Transverse colon (tissue), 4 donors: ENCODE measurements at regions not wholly inside any gene's neighbourhood (a gene's known extent, or its start where the extent isn't known, plus 50 kb on each side); places are given as distances from the start of the nearest gene placed in this dataset.

ENCODE experiments used
- DNase-seq: peaks from one replicate; pipeline ENCODE4 v3.0.0-alpha.2; 2019
- H3K27ac ChIP-seq, 4 donors: fragments of 200-600 bp; sonication (generic); 2 replicates each; pipeline ENCODE4 v1.5.1; 2016 to 2018; ENCODE audit warnings: inconsistent platforms in 4 of 4
- H3K27me3 ChIP-seq: fragments of 200-600 bp; sonication (generic); 2 replicates; pipeline ENCODE4 v1.5.1; 2017; ENCODE audit warnings: inconsistent platforms
- H3K36me3 ChIP-seq, 4 donors: fragments of 200-600 bp; sonication (generic); 2 replicates each; pipeline ENCODE4 v1.5.1; 2017 to 2019; ENCODE audit warnings: inconsistent platforms in 4 of 4
- H3K4me1 ChIP-seq, 4 donors: fragments of 200-600 bp; sonication (generic); 2 replicates each; pipeline ENCODE4 v1.5.1; 2017 to 2020; ENCODE audit warnings: inconsistent platforms in 4 of 4
- H3K4me3 ChIP-seq, 4 donors: fragments of 200-600 bp; sonication (generic); 1 replicate in 1 of 4; 2 replicates in 3 of 4; pipeline versions ENCODE4 v1.5.1 to v1.6.1; 2017 to 2019; ENCODE audit warnings: inconsistent platforms in 4 of 4
- H3K9me3 ChIP-seq, 2 donors: fragments of 200-600 bp; sonication (generic); 2 replicates each; pipeline ENCODE4 v1.5.1; 2017 to 2019; ENCODE audit warnings: inconsistent platforms in 2 of 2
- EP300 ChIP-seq: sonication (generic); formaldehyde crosslinking; IDR thresholded peaks from one replicate; pipeline ENCODE4 v1.6.1; 2017; ENCODE audit warnings: antibody characterized with exemption, low read depth
- POLR2A ChIP-seq: fragments of 450-650 bp; IDR thresholded peaks from one replicate; pipeline ENCODE4 v1.6.1; 2016; ENCODE audit warnings: antibody characterized with exemption, mild to moderate bottlenecking, moderate library complexity
- POLR2AphosphoS5 ChIP-seq, 3 donors: sonication (generic); formaldehyde crosslinking; IDR thresholded peaks; one replicate each; pipeline ENCODE4 v1.6.1; 2016; ENCODE audit warnings: antibody characterized with exemption in 3 of 3
- WGBS, 2 donors: methylation state at CpG; one replicate each; pipeline ENCODE4 v1.1.5; 2018; ENCODE audit warnings: low coverage in 1 of 2; 5-methylcytosine and 5-hydroxymethylcytosine counted together
- in situ Hi-C, 4 donors: fragments of 200-750 bp; cut with MboI; loops; one replicate each; pipeline versions ENCODE4 v1.15.0 to v1.15.1; 2017; ENCODE audit warnings: low sequenced_read_pairs in 3 of 4, low pct_ligation_motif_present in 1 of 4, low pct_unique_long_range_greater_than_20kb in 1 of 4
- intact Hi-C: fragments of 100-400 bp; cut with DNase I; formaldehyde crosslinking; loops from one replicate; pipeline ENCODE4 v1.15.1; 2023; ENCODE audit warnings: low total_unique reads
- TF ChIP-seq, protein P1 (sequence below), 5 experiments: fragments of 200-600 bp in 3 of 5; fragments of 450-650 bp in 2 of 5; sonication (generic) in 3 of 5; IDR thresholded peaks; 1 replicate in 2 of 5; 2 replicates in 3 of 5; pipeline ENCODE4 v1.5.1; 2016 to 2017; ENCODE audit warnings: antibody characterized with exemption in 5 of 5, inconsistent platforms in 3 of 5, mild to moderate bottlenecking in 2 of 5, moderate library complexity in 1 of 5

DNA sequence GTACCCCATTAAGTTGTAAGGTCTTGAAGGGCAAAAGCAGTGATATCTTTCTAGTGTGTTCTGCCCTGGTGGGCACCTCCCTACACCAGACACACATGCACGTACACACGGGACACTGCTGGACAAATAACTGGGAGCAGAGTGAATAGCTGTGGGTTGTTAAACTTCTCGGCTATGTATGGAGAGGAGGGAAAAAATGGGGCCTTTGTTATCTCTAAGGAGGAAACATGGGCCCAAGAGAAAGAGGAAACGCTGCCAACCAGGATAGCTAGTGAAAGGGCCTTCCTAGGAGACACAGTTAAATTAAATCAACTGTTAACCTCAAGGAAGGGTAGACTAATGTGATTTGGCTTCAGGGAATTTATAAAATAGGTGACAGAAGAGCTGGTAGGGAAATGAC lies 169.7 kb downstream of the MYLK4 start:
- TF ChIP-seq POLR2A = no peak
- TF ChIP-seq POLR2AphosphoS5 (IDR thresholded peaks at IDR 0.05) = no peak
- TF ChIP-seq, protein P1, sequence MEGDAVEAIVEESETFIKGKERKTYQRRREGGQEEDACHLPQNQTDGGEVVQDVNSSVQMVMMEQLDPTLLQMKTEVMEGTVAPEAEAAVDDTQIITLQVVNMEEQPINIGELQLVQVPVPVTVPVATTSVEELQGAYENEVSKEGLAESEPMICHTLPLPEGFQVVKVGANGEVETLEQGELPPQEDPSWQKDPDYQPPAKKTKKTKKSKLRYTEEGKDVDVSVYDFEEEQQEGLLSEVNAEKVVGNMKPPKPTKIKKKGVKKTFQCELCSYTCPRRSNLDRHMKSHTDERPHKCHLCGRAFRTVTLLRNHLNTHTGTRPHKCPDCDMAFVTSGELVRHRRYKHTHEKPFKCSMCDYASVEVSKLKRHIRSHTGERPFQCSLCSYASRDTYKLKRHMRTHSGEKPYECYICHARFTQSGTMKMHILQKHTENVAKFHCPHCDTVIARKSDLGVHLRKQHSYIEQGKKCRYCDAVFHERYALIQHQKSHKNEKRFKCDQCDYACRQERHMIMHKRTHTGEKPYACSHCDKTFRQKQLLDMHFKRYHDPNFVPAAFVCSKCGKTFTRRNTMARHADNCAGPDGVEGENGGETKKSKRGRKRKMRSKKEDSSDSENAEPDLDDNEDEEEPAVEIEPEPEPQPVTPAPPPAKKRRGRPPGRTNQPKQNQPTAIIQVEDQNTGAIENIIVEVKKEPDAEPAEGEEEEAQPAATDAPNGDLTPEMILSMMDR (IDR thresholded peaks at IDR 0.05) = no peak
- TF ChIP-seq EP300 = no peak
- Histone ChIP-seq H3K36me3 (no peaks in the 10 kb centered on the region), H3K4me1 (no peaks in the 10 kb centered on the region), H3K4me3 (no peak overlapping the region), H3K27ac (no peak overlapping the region), H3K27me3 (no peaks in the 10 kb centered on the region), H3K9me3 (peaks cover 0 to 8% of the 10 kb centered on the region in 2 donors)
- intact Hi-C loops = no loop called here
- 40 to 53% methylated on average over 2 to 4 of the region's 4 CpGs for WGBS, 2 donors
- DNase-seq = no peak
- in situ Hi-C loops = no loop called here

DNA sequence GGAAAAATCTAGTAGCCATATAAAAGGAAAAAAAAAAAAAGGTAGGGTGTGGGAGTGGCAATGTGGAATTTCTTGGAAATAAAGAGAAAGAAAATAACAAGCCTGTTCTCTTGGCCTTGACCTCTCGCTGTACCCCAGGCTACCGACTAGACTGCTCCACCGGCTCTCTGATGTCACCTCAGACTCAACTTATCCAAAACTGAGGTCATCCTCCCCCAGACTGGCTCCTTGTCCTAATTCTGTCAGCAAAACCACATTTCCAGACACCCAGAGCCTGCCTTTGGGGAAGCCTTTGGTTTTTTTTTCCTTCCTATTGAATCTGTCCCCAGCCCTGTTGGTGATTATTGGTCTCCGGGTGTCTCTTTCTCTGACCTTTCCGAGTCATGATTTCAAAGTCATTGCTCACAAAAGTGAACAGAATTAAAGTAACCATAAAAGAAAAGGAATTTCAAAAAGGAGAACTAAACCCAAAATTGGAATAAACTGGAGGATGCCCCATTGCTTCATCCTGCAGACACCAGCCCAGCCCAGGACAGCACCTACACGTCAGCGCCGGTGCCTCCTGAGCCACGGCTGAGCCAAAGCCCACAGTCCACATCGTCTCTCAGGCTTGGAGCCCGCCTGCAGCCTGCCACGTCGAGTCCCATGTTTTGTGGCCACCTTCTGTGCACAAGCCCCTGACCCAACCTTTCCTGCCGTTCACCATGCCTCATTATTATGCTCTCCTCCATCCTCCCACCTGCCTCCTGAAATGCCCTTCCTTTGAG lies 170.7 kb downstream of the MYLK4 start:
- no peak for DNase-seq
- in situ Hi-C loops (no loop called here), intact Hi-C loops (no loop called here)
- no peaks in the 10 kb centered on the region for H3K36me3 ChIP-seq
- H3K4me3 ChIP-seq = no peak overlapping the region
- no peak overlapping the region for H3K27ac ChIP-seq
- 85 to 90% methylated on average over 4 to 14 of the region's 14 CpGs for WGBS, 2 donors
- TF ChIP-seq, protein P1 (IDR thresholded peaks at IDR 0.05) = no peak
- TF ChIP-seq POLR2A (no peak), EP300 (no peak), POLR2AphosphoS5 (IDR thresholded peaks at IDR 0.05) (no peak)
- H3K27me3 ChIP-seq = peaks cover under 1% of the 10 kb centered on the region
- peaks cover 0 to 3% of the 10 kb centered on the region in 2 donors for H3K9me3 ChIP-seq
- no peaks in the 10 kb centered on the region for H3K4me1 ChIP-seq

DNA sequence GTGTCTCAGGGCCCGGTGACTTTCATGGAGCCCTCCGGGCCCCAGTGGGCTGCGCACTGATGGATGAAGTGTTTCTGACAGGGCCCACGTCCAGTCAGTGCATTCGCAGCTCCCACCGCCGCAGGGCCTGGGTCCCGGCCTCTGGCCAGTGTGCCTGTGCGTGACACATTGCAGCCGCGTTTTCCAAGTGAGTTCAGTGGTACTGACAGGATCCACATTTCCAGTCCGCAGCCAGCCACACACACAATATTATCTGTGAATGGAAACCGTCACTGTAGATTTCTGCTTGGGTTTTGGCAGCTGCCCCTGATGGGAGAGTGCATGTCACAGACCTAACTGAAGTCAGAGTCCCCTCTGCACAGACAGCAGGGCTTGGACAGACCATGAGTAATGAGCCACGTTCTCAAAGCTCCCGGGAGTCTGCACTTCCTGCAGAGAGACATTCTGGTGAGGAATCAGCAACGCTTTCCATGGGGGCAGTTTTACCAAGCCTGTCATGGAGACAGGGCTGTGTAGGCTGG lies 171.4 kb downstream of the MYLK4 start:
- H3K36me3 ChIP-seq = no peaks in the 10 kb centered on the region
- 81% methylated on average over 16 of the region's 16 CpGs; no CpG with 5 or more reads in 1 of the 2 donors for WGBS, 2 donors
- no peak for DNase-seq
- no peak overlapping the region for H3K4me3 ChIP-seq
- no peaks in the 10 kb centered on the region for H3K4me1 ChIP-seq
- no peak overlapping the region for H3K27ac ChIP-seq
- H3K9me3 ChIP-seq = peaks cover 0 to 6% of the 10 kb centered on the region in 2 donors
- intact Hi-C loops = no loop called here
- in situ Hi-C loops = no loop called here
- TF ChIP-seq POLR2AphosphoS5 (IDR thresholded peaks at IDR 0.05) = no peak
- TF ChIP-seq, protein P1 (IDR thresholded peaks at IDR 0.05) = no peak
- no peak for TF ChIP-seq EP300
- TF ChIP-seq POLR2A = no peak
- peaks cover 8% of the 10 kb centered on the region for H3K27me3 ChIP-seq

DNA sequence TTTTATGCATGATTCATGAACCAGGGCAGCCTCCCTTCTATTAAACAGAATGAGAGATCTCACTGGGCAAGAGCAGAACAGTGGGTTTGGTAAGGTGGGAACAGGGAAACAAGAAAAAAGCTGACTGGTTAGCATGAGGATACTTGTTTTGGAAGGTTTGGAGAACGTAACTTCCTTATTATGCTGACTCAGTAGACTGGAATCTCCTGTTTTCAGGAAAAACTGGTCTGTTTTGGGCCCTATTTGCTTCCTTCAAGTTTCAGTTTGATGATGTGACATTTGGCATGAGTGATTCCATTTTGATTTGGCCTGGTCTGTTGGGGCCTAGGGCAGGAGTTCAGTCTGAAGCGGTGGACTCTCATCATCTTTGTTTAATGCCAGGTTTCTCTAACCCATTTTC lies 172.0 kb downstream of the MYLK4 start:
- in situ Hi-C loops (no loop called here), intact Hi-C loops (no loop called here)
- H3K4me3 ChIP-seq = no peak overlapping the region
- H3K36me3 ChIP-seq = no peaks in the 10 kb centered on the region
- no peak for TF ChIP-seq POLR2AphosphoS5 (IDR thresholded peaks at IDR 0.05)
- 44 to 87% methylated on average over 1 to 2 of the region's 2 CpGs for WGBS, 2 donors
- no peaks in the 10 kb centered on the region for H3K4me1 ChIP-seq
- DNase-seq = no peak
- peaks cover 11% of the 10 kb centered on the region for H3K27me3 ChIP-seq
- no peak overlapping the region for H3K27ac ChIP-seq
- H3K9me3 ChIP-seq = peaks cover 0 to 6% of the 10 kb centered on the region in 2 donors
